ENCODE measurements at regions not wholly inside any gene's neighbourhood (a gene's known extent, or its start where the extent isn't known, plus 50 kb on each side); places are given as distances from the start of the nearest gene placed in this dataset.

DNA sequence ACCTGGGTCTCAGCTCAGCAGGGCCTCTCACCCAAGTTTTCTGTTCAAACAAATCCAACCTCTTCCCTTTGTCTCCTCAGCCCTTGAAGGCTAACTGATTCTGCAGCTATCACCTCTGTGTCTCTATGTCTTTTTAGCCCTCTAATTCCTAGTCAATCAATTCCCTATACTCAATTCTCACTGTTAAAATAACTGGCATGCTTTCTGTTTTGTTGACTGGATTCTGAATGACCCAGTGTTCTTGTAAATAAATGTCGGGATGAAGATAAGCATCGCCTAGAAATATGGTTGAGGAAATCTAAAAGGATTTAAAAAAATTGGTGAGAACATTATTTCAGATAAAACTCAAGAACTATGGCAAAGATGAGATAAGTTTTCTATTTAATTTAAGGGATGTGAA lies 210.2 kb downstream of the ICE1 start:
- no peak for DNase-seq (ENCODE audit: low spot score)
- TF ChIP-seq, protein P1, sequence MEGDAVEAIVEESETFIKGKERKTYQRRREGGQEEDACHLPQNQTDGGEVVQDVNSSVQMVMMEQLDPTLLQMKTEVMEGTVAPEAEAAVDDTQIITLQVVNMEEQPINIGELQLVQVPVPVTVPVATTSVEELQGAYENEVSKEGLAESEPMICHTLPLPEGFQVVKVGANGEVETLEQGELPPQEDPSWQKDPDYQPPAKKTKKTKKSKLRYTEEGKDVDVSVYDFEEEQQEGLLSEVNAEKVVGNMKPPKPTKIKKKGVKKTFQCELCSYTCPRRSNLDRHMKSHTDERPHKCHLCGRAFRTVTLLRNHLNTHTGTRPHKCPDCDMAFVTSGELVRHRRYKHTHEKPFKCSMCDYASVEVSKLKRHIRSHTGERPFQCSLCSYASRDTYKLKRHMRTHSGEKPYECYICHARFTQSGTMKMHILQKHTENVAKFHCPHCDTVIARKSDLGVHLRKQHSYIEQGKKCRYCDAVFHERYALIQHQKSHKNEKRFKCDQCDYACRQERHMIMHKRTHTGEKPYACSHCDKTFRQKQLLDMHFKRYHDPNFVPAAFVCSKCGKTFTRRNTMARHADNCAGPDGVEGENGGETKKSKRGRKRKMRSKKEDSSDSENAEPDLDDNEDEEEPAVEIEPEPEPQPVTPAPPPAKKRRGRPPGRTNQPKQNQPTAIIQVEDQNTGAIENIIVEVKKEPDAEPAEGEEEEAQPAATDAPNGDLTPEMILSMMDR (IDR thresholded peaks at IDR 0.05; ENCODE audit: extremely low read depth, missing control alignments): no peak

- no peak for DNase-seq (ENCODE audit: low spot score)
These were observed 207.1 kb downstream of the ICE1 start for GRCh38 chr5:5629607-5629978.

GRCh38 chr5:5628866-5629606 lies 206.6 kb downstream of the ICE1 start:
- DNase-seq (ENCODE audit: low spot score): no peak
- TF ChIP-seq, protein P1 (IDR thresholded peaks at IDR 0.05; ENCODE audit: extremely low read depth, missing control alignments): no peak

More at GRCh38 chr5:5629607-5629978, 207.1 kb downstream of the ICE1 start:
- TF ChIP-seq, protein P1 (IDR thresholded peaks at IDR 0.05; ENCODE audit: extremely low read depth, missing control alignments): no peak

- DNase-seq (ENCODE audit: low spot score): no peak
- TF ChIP-seq, protein P1 (IDR thresholded peaks at IDR 0.05; ENCODE audit: extremely low read depth, missing control alignments): no peak
These were observed 203.9 kb downstream of the ICE1 start for GRCh38 chr5:5626412-5626811.

- no peak for DNase-seq (ENCODE audit: low spot score)
- TF ChIP-seq, protein P1 (IDR thresholded peaks at IDR 0.05; ENCODE audit: extremely low read depth, missing control alignments): no peak
These were observed 203.0 kb downstream of the ICE1 start for GRCh38 chr5:5625491-5625890.

DNA sequence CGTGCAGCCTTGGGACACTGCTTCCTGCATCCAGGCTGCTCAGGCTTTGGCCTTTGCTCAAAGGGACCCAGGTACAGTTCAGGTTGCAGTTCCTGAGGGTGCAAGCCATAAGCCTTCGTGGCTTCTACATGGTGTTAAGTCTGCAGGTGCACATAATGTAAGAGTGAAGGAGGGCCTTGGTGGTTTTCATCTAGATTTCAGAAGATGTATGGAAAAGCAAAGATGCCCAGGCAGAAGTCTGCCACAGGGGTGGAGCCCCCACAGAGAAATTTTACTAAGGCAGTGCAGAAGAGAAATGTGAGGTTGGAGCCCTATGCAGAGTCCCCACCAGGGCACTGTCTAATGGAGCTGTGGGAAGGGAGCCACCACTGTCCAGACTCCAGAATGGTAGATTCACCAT lies 200.9 kb downstream of the ICE1 start:
- DNase-seq (ENCODE audit: low spot score): no peak
- TF ChIP-seq, protein P1 (IDR thresholded peaks at IDR 0.05; ENCODE audit: extremely low read depth, missing control alignments): no peak

DNA sequence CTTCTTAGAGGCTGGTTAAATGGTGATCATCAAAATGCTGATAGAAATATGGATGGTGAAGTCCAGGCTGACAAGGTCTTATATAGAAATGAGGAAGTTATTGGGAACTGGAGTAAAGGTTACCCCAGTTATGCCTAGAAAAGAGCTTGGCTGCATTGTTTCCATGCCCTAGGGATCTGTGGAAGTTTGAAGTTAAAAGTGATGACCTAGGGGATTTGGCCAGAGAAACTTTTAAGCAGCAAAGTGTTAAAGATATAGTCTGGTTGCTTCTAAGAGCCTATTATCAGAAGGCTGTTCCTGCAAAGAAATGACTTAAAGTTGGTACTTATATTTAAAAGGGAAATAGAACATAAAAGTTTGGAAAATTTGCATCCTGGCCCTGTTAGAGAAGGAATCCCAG lies 200.3 kb downstream of the ICE1 start:
- DNase-seq (ENCODE audit: low spot score): no peak
- TF ChIP-seq, protein P1 (IDR thresholded peaks at IDR 0.05; ENCODE audit: extremely low read depth, missing control alignments): no peak
